Karpas-422 (cell line): ENCODE measurements at regions not wholly inside any gene's neighbourhood (a gene's known extent, or its start where the extent isn't known, plus 50 kb on each side); places are given as distances from the start of the nearest gene placed in this dataset.

Source experiments
- DNase-seq: peaks from one replicate; pipeline ENCODE4 v3.0.0-alpha.2; 2015
- H2AFZ ChIP-seq: fragments of 200-600 bp; sonication (generic); 2 replicates; pipeline ENCODE4 v1.6.1; 2014; ENCODE audit warnings: antibody characterized with exemption, low read length, mixed read lengths
- H3K27ac ChIP-seq: fragments of 200-600 bp; sonication (generic); 2 replicates; pipeline ENCODE4 v1.5.1; 2014; ENCODE audit warnings: mild to moderate bottlenecking, low read length, moderate library complexity
- H3K27me3 ChIP-seq: fragments of 200-600 bp; sonication (generic); 2 replicates; pipeline ENCODE4 v1.6.1; 2014; ENCODE audit warnings: low read length, mixed read lengths
- H3K36me3 ChIP-seq: fragments of 200-600 bp; sonication (generic); 2 replicates; pipeline ENCODE4 v1.6.1; 2014; ENCODE audit warnings: low read length, mixed read lengths; ENCODE audit not compliant: insufficient read depth
- H3K4me1 ChIP-seq: fragments of 200-600 bp; sonication (generic); 2 replicates; pipeline ENCODE4 v1.6.1; 2014; ENCODE audit warnings: mild to moderate bottlenecking, low read length, mixed read lengths
- H3K4me2 ChIP-seq: fragments of 200-600 bp; sonication (generic); 2 replicates; pipeline ENCODE4 v1.6.1; 2014; ENCODE audit warnings: low read length, low read depth, mild to moderate bottlenecking; ENCODE audit not compliant: poor library complexity, severe bottlenecking
- H3K4me3 ChIP-seq: fragments of 200-600 bp; sonication (generic); 2 replicates; pipeline ENCODE4 v1.5.1; 2014; ENCODE audit warnings: mild to moderate bottlenecking, antibody characterized with exemption, low read length, mixed read lengths
- H3K79me2 ChIP-seq: fragments of 200-600 bp; sonication (generic); 2 replicates; pipeline ENCODE4 v1.6.1; 2014; ENCODE audit warnings: mild to moderate bottlenecking, low read length, mixed read lengths
- H3K9ac ChIP-seq: fragments of 200-600 bp; sonication (generic); 2 replicates; pipeline ENCODE4 v1.6.0; 2014; ENCODE audit warnings: low read length
- H3K9me2 ChIP-seq: fragments of 200-600 bp; sonication (generic), shearing (Covaris generic); replicated peaks from 2 replicates; pipeline ENCODE4 v1.6.0; 2014; ENCODE audit warnings: mild to moderate bottlenecking, low read length, moderate library complexity; ENCODE audit not compliant: insufficient read depth
- H3K9me3 ChIP-seq: fragments of 300-700, 200-600 bp; sonication (generic); 2 replicates; pipeline ENCODE4 v1.6.1; 2014; ENCODE audit warnings: low read length, mixed read lengths
- H4K20me1 ChIP-seq: fragments of 200-600 bp; sonication (generic); 2 replicates; pipeline ENCODE4 v1.6.1; 2014; ENCODE audit warnings: mild to moderate bottlenecking, antibody characterized with exemption, low read length, low read depth; ENCODE audit not compliant: insufficient read depth

- Histone ChIP-seq H3K9ac (no peak overlapping the region), H3K9me3 (no peaks in the 10 kb centered on the region), H3K79me2 (no peaks in the 10 kb centered on the region), H3K9me2 (no peaks in the 10 kb centered on the region), H3K4me1 (no peaks in the 10 kb centered on the region), H3K4me2 (no peak overlapping the region), H3K36me3 (no peaks in the 10 kb centered on the region), H4K20me1 (no peaks in the 10 kb centered on the region), H3K27me3 (0 out of 2 replicates have a peak, but pooled peaks cover 3% of the 10 kb centered on the region), H3K27ac (no peak overlapping the region), H2AFZ (no peak overlapping the region), H3K4me3 (no peak overlapping the region)
- no peak for DNase-seq
Observed at GRCh38 chr17:17403899-17404576, 72.8 kb upstream of the MED9 start.

DNA sequence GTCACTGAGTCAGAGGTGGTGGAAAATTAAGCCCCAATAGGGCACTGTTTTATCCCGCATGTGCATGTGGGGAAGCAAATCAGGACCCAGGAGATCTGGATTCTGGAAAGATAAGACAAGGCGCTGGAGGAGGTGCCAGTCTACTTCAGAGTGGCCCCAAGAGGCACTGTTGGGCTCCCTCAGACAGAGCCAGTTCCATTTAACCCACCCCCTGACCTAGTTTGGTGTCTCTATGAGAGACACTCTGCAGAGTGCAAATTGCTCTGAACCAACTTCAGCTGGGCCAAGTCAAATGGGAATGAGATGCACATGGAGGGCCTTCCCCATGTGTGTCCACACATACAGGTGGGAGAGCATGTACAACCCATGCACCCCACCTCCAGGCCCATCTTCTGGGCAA is 71.1 kb upstream of the MED9 start:
- H3K4me1 ChIP-seq, result no peaks in the 10 kb centered on the region
- no peaks in the 10 kb centered on the region for H3K9me2 ChIP-seq

GRCh38 chr17:17406225-17406624 is 70.6 kb upstream of the MED9 start:
- Histone ChIP-seq H4K20me1 (no peaks in the 10 kb centered on the region), H3K4me3 (no peak overlapping the region), H3K9me2 (no peaks in the 10 kb centered on the region)

More for the DNA sequence above, 71.1 kb upstream of the MED9 start:
- Histone ChIP-seq H3K79me2 (no peaks in the 10 kb centered on the region), H3K36me3 (no peaks in the 10 kb centered on the region), H3K27ac (no peak overlapping the region), H3K27me3 (0 out of 2 replicates have a peak, but pooled peaks cover 3% of the 10 kb centered on the region), H4K20me1 (no peaks in the 10 kb centered on the region), H3K4me3 (no peak overlapping the region), H3K4me2 (no peak overlapping the region), H3K9me3 (no peaks in the 10 kb centered on the region), H3K9ac (no peak overlapping the region), H2AFZ (no peak overlapping the region)
- no peak for DNase-seq

GRCh38 chr17:17408236-17408794 is 68.5 kb upstream of the MED9 start:
- Histone ChIP-seq H3K9ac (no peak overlapping the region), H3K27me3 (0 out of 2 replicates have a peak, but pooled peaks cover 3% of the 10 kb centered on the region), H3K9me3 (no peaks in the 10 kb centered on the region), H3K4me1 (no peaks in the 10 kb centered on the region), H3K9me2 (no peaks in the 10 kb centered on the region), H3K4me3 (no peak overlapping the region), H2AFZ (no peak overlapping the region), H3K4me2 (no peak overlapping the region), H4K20me1 (no peaks in the 10 kb centered on the region), H3K79me2 (no peaks in the 10 kb centered on the region), H3K36me3 (no peaks in the 10 kb centered on the region), H3K27ac (no peak overlapping the region)
- DNase-seq, result no peak

More at GRCh38 chr17:17406225-17406624, 70.6 kb upstream of the MED9 start:
- Histone ChIP-seq H3K4me1 (no peaks in the 10 kb centered on the region), H3K36me3 (no peaks in the 10 kb centered on the region), H3K9me3 (no peaks in the 10 kb centered on the region), H3K27me3 (0 out of 2 replicates have a peak, but pooled peaks cover 3% of the 10 kb centered on the region), H3K9ac (no peak overlapping the region), H3K4me2 (no peak overlapping the region), H2AFZ (no peak overlapping the region), H3K79me2 (no peaks in the 10 kb centered on the region), H3K27ac (no peak overlapping the region)
- no peak for DNase-seq

DNA sequence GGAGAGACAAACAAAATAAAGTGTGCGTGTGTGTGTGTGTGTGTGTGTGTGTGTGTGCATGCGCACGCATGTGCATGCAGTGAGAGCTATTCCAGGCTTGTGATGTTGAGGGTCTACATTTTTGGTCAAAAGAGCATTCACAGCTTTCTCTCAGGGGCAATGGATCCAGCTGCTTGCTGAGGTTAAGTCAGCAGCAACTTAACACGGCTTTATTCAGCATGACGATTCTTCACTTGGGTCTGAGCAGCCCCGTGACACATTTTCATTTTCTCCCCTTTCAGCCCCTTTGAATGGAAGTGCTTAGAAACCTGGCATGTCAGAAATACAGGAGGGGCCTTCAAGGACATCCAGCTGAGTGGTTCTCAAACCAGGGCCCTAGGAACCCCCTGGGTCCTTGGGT is 66.4 kb upstream of the MED9 start:
- Histone ChIP-seq H3K27me3 (0 out of 2 replicates have a peak, but pooled peaks cover 3% of the 10 kb centered on the region), H3K9me3 (no peaks in the 10 kb centered on the region), H2AFZ (no peak overlapping the region), H3K9ac (no peak overlapping the region), H3K4me2 (no peak overlapping the region), H3K36me3 (no peaks in the 10 kb centered on the region), H3K9me2 (no peaks in the 10 kb centered on the region), H4K20me1 (no peaks in the 10 kb centered on the region), H3K79me2 (no peaks in the 10 kb centered on the region), H3K27ac (no peak overlapping the region), H3K4me3 (no peak overlapping the region), H3K4me1 (no peaks in the 10 kb centered on the region)
- DNase-seq, result no peak

DNA sequence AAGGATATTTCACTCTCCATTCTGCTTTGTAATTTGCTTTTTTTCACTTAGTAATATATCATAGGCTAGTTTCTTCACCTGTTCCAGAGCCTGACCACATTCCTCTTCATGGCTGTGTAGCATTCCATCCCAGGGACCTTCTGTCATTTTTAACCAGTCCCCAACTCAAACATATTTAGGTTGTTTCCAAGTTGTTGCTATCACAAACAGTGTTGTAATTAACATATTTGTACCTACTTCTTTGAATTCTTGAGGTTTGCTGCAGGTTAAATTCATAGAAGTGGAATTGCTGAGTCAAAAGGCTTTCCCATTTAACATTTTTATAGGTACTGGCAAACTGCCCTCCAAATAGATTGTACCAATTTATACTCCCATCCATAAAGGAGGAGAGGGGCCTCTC is 65.1 kb upstream of the MED9 start:
- H3K4me1 ChIP-seq, result no peaks in the 10 kb centered on the region
- no peaks in the 10 kb centered on the region for H3K79me2 ChIP-seq
- H3K27ac ChIP-seq, result no peak overlapping the region
- no peaks in the 10 kb centered on the region for H3K36me3 ChIP-seq
- no peak overlapping the region for H3K4me3 ChIP-seq
- H3K4me2 ChIP-seq, result no peak overlapping the region
- H3K27me3 ChIP-seq, result 0 out of 2 replicates have a peak, but pooled peaks cover 3% of the 10 kb centered on the region
- no peaks in the 10 kb centered on the region; the same call in 1 of the 2 replicates for H3K9me2 ChIP-seq
- no peak overlapping the region for H3K9ac ChIP-seq
- no peak for DNase-seq
- H4K20me1 ChIP-seq, result no peaks in the 10 kb centered on the region
- H2AFZ ChIP-seq, result no peak overlapping the region
- H3K9me3 ChIP-seq, result no peaks in the 10 kb centered on the region

DNA sequence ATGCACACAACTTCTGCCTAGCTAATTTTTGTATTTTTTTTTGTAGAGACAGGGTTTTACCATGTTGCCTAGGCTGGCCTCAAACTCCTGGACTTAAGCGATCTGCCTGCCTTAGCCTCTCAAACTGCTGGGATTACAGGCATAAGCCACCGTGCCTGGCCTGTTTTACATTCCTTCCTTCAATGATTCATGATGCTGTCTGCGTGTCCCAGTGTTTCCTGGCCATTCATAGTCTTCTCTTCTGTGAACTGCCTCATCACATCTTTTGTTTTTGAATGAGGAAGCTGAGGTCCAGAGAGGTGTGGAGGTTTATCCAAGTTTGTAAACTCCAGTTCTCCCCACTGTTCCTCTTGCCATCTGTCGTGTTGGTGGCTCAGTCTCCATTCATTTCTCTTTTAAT is 64.5 kb upstream of the MED9 start:
- no peaks in the 10 kb centered on the region for H3K9me3 ChIP-seq
- no peak overlapping the region for H3K9ac ChIP-seq
- no peaks in the 10 kb centered on the region; the same call in 1 of the 2 replicates for H3K9me2 ChIP-seq
- H2AFZ ChIP-seq, result no peak overlapping the region
- H4K20me1 ChIP-seq, result no peaks in the 10 kb centered on the region
- no peaks in the 10 kb centered on the region for H3K4me1 ChIP-seq
- H3K79me2 ChIP-seq, result no peaks in the 10 kb centered on the region
- 0 out of 2 replicates have a peak, but pooled peaks cover 3% of the 10 kb centered on the region for H3K27me3 ChIP-seq
- H3K27ac ChIP-seq, result no peak overlapping the region
- H3K4me3 ChIP-seq, result no peak overlapping the region
- no peak for DNase-seq
- no peak overlapping the region for H3K4me2 ChIP-seq
- no peaks in the 10 kb centered on the region for H3K36me3 ChIP-seq

- Histone ChIP-seq H3K9ac (no peak overlapping the region), H3K79me2 (no peaks in the 10 kb centered on the region), H3K4me3 (no peak overlapping the region), H3K4me1 (no peaks in the 10 kb centered on the region), H3K9me2 (no peaks in the 10 kb centered on the region; the same call in 1 of the 2 replicates), H3K4me2 (no peak overlapping the region), H3K27me3 (0 out of 2 replicates have a peak, but pooled peaks cover 2% of the 10 kb centered on the region), H3K36me3 (no peaks in the 10 kb centered on the region), H3K27ac (no peak overlapping the region), H2AFZ (no peak overlapping the region), H4K20me1 (no peaks in the 10 kb centered on the region), H3K9me3 (no peaks in the 10 kb centered on the region)
- DNase-seq, result no peak
Observed at GRCh38 chr17:17413215-17413792, 63.5 kb upstream of the MED9 start.
